ENCODE measurements at regions not wholly inside any gene's neighbourhood (a gene's known extent, or its start where the extent isn't known, plus 50 kb on each side); places are given as distances from the start of the nearest gene placed in this dataset.

GRCh38 chr1:98081944-98082343, 161.1 kb upstream of the DPYD start:
- Histone ChIP-seq H3K36me3 (replicated peaks in 1 of 2; ENCODE audit: control insufficient read depth in 1 of 2, insufficient read depth in 2 of 2, low read length in 2 of 2) (no peaks in the 10 kb centered on the region), H2AFZ (ENCODE audit: insufficient read depth, low read depth, low read length, poor library complexity, severe bottlenecking) (no peak overlapping the region), H4K20me1 (ENCODE audit: insufficient read depth, low read length) (no peaks in the 10 kb centered on the region), H3K4me3 (replicated peaks in 1 of 3; ENCODE audit: low read depth in 2 of 3, low read length in 3 of 3) (no peak overlapping the region), H3K9me3 (replicated peaks in 1 of 2; ENCODE audit: control insufficient read depth in 1 of 2, insufficient read depth in 1 of 2, low read length in 2 of 2) (no peaks in the 10 kb centered on the region), H3K4me1 (ENCODE audit: control insufficient read depth in 1 of 2, insufficient read depth in 2 of 2, low read length in 2 of 2) (no peaks in the 10 kb centered on the region), H3K79me2 (ENCODE audit: insufficient read depth, low read length) (no peaks in the 10 kb centered on the region), H3K4me2 (replicated peaks; ENCODE audit: extremely low read depth, low read length, poor library complexity, severe bottlenecking) (no peak overlapping the region), H3K9ac (ENCODE audit: insufficient read depth, low read length, poor library complexity, severe bottlenecking) (no peak overlapping the region), H3K27me3 (ENCODE audit: control insufficient read depth in 2 of 2, insufficient read depth in 2 of 2, low read length in 2 of 2) (no peaks in the 10 kb centered on the region), H3K27ac (ENCODE audit: low read depth in 1 of 2, low read length in 2 of 2) (no peak overlapping the region)
- WGBS (ENCODE audit: insufficient coverage), result no CpG with 5 or more reads among the region's 1 CpG
- intact Hi-C loops (cut with micrococcal nuclease), result no loop called here
- no peak for TF ChIP-seq CTCF (IDR thresholded peaks at IDR 0.05)
- Mint-ChIP-seq H3K27me3 (ENCODE audit: low read depth in 3 of 3) (peaks cover 0 to 2% (median 0%) of the 10 kb centered on the region in 3 donors), H3K9me3 (peaks cover 0 to 1% (median 0%) of the 10 kb centered on the region in 7 donors), H3K27ac (no peak overlapping the region), H3K4me3 (no peak overlapping the region), H3K4me1 (no peaks in the 10 kb centered on the region), H3K36me3 (no peaks in the 10 kb centered on the region)
- DNase-seq, result no peak

- no peaks in the 10 kb centered on the region for H3K36me3 Mint-ChIP-seq
- Histone ChIP-seq H3K27ac (ENCODE audit: low read depth in 1 of 2, low read length in 2 of 2) (no peak overlapping the region), H3K9ac (ENCODE audit: insufficient read depth, low read length, poor library complexity, severe bottlenecking) (no peak overlapping the region), H3K79me2 (ENCODE audit: insufficient read depth, low read length) (no peaks in the 10 kb centered on the region), H3K27me3 (ENCODE audit: control insufficient read depth in 2 of 2, insufficient read depth in 2 of 2, low read length in 2 of 2) (no peaks in the 10 kb centered on the region), H3K9me3 (replicated peaks in 1 of 2; ENCODE audit: control insufficient read depth in 1 of 2, insufficient read depth in 1 of 2, low read length in 2 of 2) (no peaks in the 10 kb centered on the region), H2AFZ (ENCODE audit: insufficient read depth, low read depth, low read length, poor library complexity, severe bottlenecking) (no peak overlapping the region), H3K4me1 (ENCODE audit: control insufficient read depth in 1 of 2, insufficient read depth in 2 of 2, low read length in 2 of 2) (no peaks in the 10 kb centered on the region), H3K4me2 (replicated peaks; ENCODE audit: extremely low read depth, low read length, poor library complexity, severe bottlenecking) (no peak overlapping the region), H3K4me3 (replicated peaks in 1 of 3; ENCODE audit: low read depth in 2 of 3, low read length in 3 of 3) (no peak overlapping the region), H3K36me3 (replicated peaks in 1 of 2; ENCODE audit: control insufficient read depth in 1 of 2, insufficient read depth in 2 of 2, low read length in 2 of 2) (no peaks in the 10 kb centered on the region), H4K20me1 (ENCODE audit: insufficient read depth, low read length) (no peaks in the 10 kb centered on the region)
- H3K4me1 Mint-ChIP-seq, result peaks cover 2% of the 10 kb centered on the region
- no peak for DNase-seq
- no CpG with 5 or more reads among the region's 2 CpGs for WGBS (ENCODE audit: insufficient coverage)
- no peak overlapping the region for H3K27ac Mint-ChIP-seq
- intact Hi-C loops (cut with micrococcal nuclease), result no loop called here
- no peaks in the 10 kb centered on the region for H3K9me3 Mint-ChIP-seq
- no peak for TF ChIP-seq CTCF (IDR thresholded peaks at IDR 0.05)
- no peak overlapping the region for H3K4me3 Mint-ChIP-seq
- peaks cover 0 to 4% (median 0%) of the 10 kb centered on the region in 3 donors for H3K27me3 Mint-ChIP-seq (ENCODE audit: low read depth in 3 of 3)
Measured at GRCh38 chr1:98078596-98078995, 157.8 kb upstream of the DPYD start.
